GM23248 (cell line): ENCODE measurements at regions not wholly inside any gene's neighbourhood (a gene's known extent, or its start where the extent isn't known, plus 50 kb on each side); places are given as distances from the start of the nearest gene placed in this dataset.

ENCODE experiments used
- DNase-seq: peaks from one replicate; pipeline ENCODE4 v3.0.0-alpha.2; 2015
- H2AFZ ChIP-seq: fragments of 200-600 bp; sonication (generic); 2 replicates; pipeline ENCODE4 v1.6.1; 2016; ENCODE audit warnings: antibody characterized with exemption
- H3F3A ChIP-seq: fragments of 200-600 bp; sonication (generic); 2 replicates; pipeline ENCODE4 v1.6.1; 2016; ENCODE audit warnings: mild to moderate bottlenecking, antibody characterized with exemption, mixed run types; ENCODE audit not compliant: insufficient read depth
- H3K27ac ChIP-seq: fragments of 200-600 bp; sonication (generic); 2 replicates; pipeline ENCODE4 v1.5.1; 2016; ENCODE audit warnings: mild to moderate bottlenecking
- H3K27me3 ChIP-seq: fragments of 200-600 bp; sonication (generic); replicated peaks from 2 replicates; pipeline ENCODE4 v1.6.1; 2016; ENCODE audit warnings: mild to moderate bottlenecking; ENCODE audit not compliant: insufficient read depth
- H3K36me3 ChIP-seq: fragments of 200-600 bp; sonication (generic); 2 replicates; pipeline ENCODE4 v1.6.1; 2016; ENCODE audit warnings: low read depth, mild to moderate bottlenecking
- H3K4me1 ChIP-seq: fragments of 200-600 bp; sonication (generic); 2 replicates; pipeline ENCODE4 v1.6.1; 2016; ENCODE audit warnings: mild to moderate bottlenecking; ENCODE audit not compliant: insufficient read depth
- H3K4me2 ChIP-seq: fragments of 200-600 bp; sonication (generic); one replicate; pipeline ENCODE4 v1.6.1; 2016; ENCODE audit warnings: mild to moderate bottlenecking; ENCODE audit not compliant: unreplicated experiment
- H3K4me3 ChIP-seq: fragments of 200-600 bp; sonication (generic); 2 replicates; pipeline ENCODE4 v1.5.1; 2016; ENCODE audit warnings: mild to moderate bottlenecking
- H3K79me2 ChIP-seq: fragments of 200-600 bp; sonication (generic); 2 replicates; pipeline ENCODE4 v1.6.1; 2016; ENCODE audit warnings: mild to moderate bottlenecking; ENCODE audit not compliant: insufficient read depth
- H3K9ac ChIP-seq: fragments of 200-600 bp; sonication (generic); 2 replicates; pipeline ENCODE4 v1.6.1; 2016; ENCODE audit warnings: mild to moderate bottlenecking
- H3K9me2 ChIP-seq: fragments of 200-600 bp; sonication (generic); 2 replicates; pipeline ENCODE4 v1.6.1; 2016; ENCODE audit warnings: mixed run types, mild to moderate bottlenecking, moderate library complexity; ENCODE audit not compliant: insufficient read depth
- H3K9me3 ChIP-seq: fragments of 200-600 bp; sonication (generic); one replicate; pipeline ENCODE4 v1.6.1; 2017; ENCODE audit warnings: low read depth
- H4K20me1 ChIP-seq: fragments of 200-600 bp; sonication (generic); 2 replicates; pipeline ENCODE4 v1.6.0; 2016; ENCODE audit not compliant: insufficient read depth
- EZH2 ChIP-seq: fragments of 200-600 bp; sonication (generic); IDR thresholded peaks from 2 replicates; pipeline ENCODE4 v1.6.1; 2018; ENCODE audit warnings: antibody characterized with exemption, mild to moderate bottlenecking; ENCODE audit not compliant: insufficient read depth, poor library complexity, severe bottlenecking
- EZH2phosphoT487 ChIP-seq: fragments of 200-600 bp; sonication (generic); IDR thresholded peaks from 2 replicates; pipeline ENCODE4 v1.6.1; 2018; ENCODE audit warnings: antibody characterized with exemption, moderate library complexity, mild to moderate bottlenecking, low read depth; ENCODE audit not compliant: insufficient read depth
- whole genome bisulfite sequencing, 2 experiments: methylation state at CpG; one replicate each; pipeline ENCODE4 v1.1.6; 2015 to 2017; ENCODE audit warnings: low lambda C conversion rate in 2 of 2, low coverage in 1 of 2; ENCODE audit errors: missing lambda C conversion rate in 2 of 2; 5-methylcytosine and 5-hydroxymethylcytosine counted together
- in situ Hi-C: fragments of 300-500 bp; cut with MboI; formaldehyde crosslinking; loops from 2 replicates; pipeline ENCODE4 v1.15.0; 2020

GRCh38 chr13:111518161-111518792, 197.8 kb downstream of the TEX29 start:
- Histone ChIP-seq H3K9me3 (no peaks in the 10 kb centered on the region), H4K20me1 (no peaks in the 10 kb centered on the region), H3K9ac (no peak overlapping the region), H3K4me3 (no peak overlapping the region), H3K79me2 (no peaks in the 10 kb centered on the region), H3K27me3 (0 out of 2 replicates have a peak, but pooled peaks cover 6% of the 10 kb centered on the region), H3K4me1 (no peaks in the 10 kb centered on the region), H2AFZ (no peak overlapping the region), H3K4me2 (no peak overlapping the region), H3K9me2 (no peaks in the 10 kb centered on the region), H3F3A (no peaks in the 10 kb centered on the region), H3K36me3 (no peaks in the 10 kb centered on the region), H3K27ac (no peak overlapping the region)
- no peak for DNase-seq
- in situ Hi-C loops = no loop called here
- TF ChIP-seq EZH2 (no peak), EZH2phosphoT487 (no peak)
- WGBS, 2 experiments = 60 to 66% methylated on average over 17 to 24 of the region's 24 CpGs

GRCh38 chr13:111519041-111519440, 198.6 kb downstream of the TEX29 start:
- Histone ChIP-seq H3K9me3 (no peaks in the 10 kb centered on the region), H3K27me3 (0 out of 2 replicates have a peak, but pooled peaks cover 6% of the 10 kb centered on the region), H3K9ac (no peak overlapping the region), H3K4me3 (no peak overlapping the region), H2AFZ (no peak overlapping the region), H3K9me2 (no peaks in the 10 kb centered on the region), H3K4me1 (no peaks in the 10 kb centered on the region), H3K4me2 (no peak overlapping the region), H3K27ac (no peak overlapping the region), H3F3A (no peaks in the 10 kb centered on the region), H4K20me1 (no peaks in the 10 kb centered on the region), H3K36me3 (no peaks in the 10 kb centered on the region), H3K79me2 (no peaks in the 10 kb centered on the region)
- DNase-seq = no peak
- WGBS, 2 experiments = 53 to 61% methylated on average over 6 to 8 of the region's 8 CpGs
- in situ Hi-C loops = no loop called here
- TF ChIP-seq EZH2 (no peak), EZH2phosphoT487 (no peak)

- Histone ChIP-seq H3K79me2 (no peaks in the 10 kb centered on the region), H3K27me3 (0 out of 2 replicates have a peak, but pooled peaks cover 6% of the 10 kb centered on the region), H3K9me3 (no peaks in the 10 kb centered on the region), H4K20me1 (no peaks in the 10 kb centered on the region), H3K4me3 (no peak overlapping the region), H3K36me3 (no peaks in the 10 kb centered on the region), H3K4me1 (no peaks in the 10 kb centered on the region), H3F3A (no peaks in the 10 kb centered on the region), H3K9me2 (no peaks in the 10 kb centered on the region), H2AFZ (no peak overlapping the region), H3K9ac (no peak overlapping the region), H3K27ac (no peak overlapping the region), H3K4me2 (no peak overlapping the region)
- in situ Hi-C loops = no loop called here
- 48 to 53% methylated on average over 25 of the region's 25 CpGs for WGBS, 2 experiments
- TF ChIP-seq EZH2 (no peak), EZH2phosphoT487 (no peak)
- no peak for DNase-seq
These were observed 199.2 kb downstream of the TEX29 start for GRCh38 chr13:111519490-111520170.

GRCh38 chr13:111521030-111521429, 200.6 kb downstream of the TEX29 start:
- no peak for DNase-seq
- Histone ChIP-seq H3K9ac (no peak overlapping the region), H3K27ac (no peak overlapping the region), H3K4me3 (no peak overlapping the region), H3K4me2 (no peak overlapping the region), H3K27me3 (0 out of 2 replicates have a peak, but pooled peaks cover 3% of the 10 kb centered on the region), H3K9me2 (no peaks in the 10 kb centered on the region), H3F3A (no peaks in the 10 kb centered on the region), H3K79me2 (no peaks in the 10 kb centered on the region), H3K36me3 (no peaks in the 10 kb centered on the region), H2AFZ (no peak overlapping the region), H4K20me1 (no peaks in the 10 kb centered on the region), H3K4me1 (no peaks in the 10 kb centered on the region), H3K9me3 (no peaks in the 10 kb centered on the region)
- 60 to 65% methylated on average over 8 to 10 of the region's 10 CpGs for WGBS, 2 experiments
- in situ Hi-C loops = no loop called here
- no peak for TF ChIP-seq EZH2
- TF ChIP-seq EZH2phosphoT487 = no peak
